DND-41 (cell line): ENCODE measurements at regions not wholly inside any gene's neighbourhood (a gene's known extent, or its start where the extent isn't known, plus 50 kb on each side); places are given as distances from the start of the nearest gene placed in this dataset.

Experiments
- ATAC-seq: fragments of 200-7000 bp; cut with Tn5 transposase; 3 replicates; pipeline ENCODE4 v1.9.1; 2021; ENCODE audit warnings: low read depth; ENCODE audit not compliant: insufficient read depth
- DNase-seq: peaks from one replicate; pipeline ENCODE4 v3.0.0-alpha.2; 2020
- H2AFZ ChIP-seq: 2 replicates; pipeline ENCODE4 v1.6.0; 2012; ENCODE audit warnings: low read depth, low read length
- H3K27ac ChIP-seq: 2 replicates; pipeline ENCODE4 v1.5.1; 2012; ENCODE audit warnings: low read length, inconsistent platforms
- H3K27me3 ChIP-seq: fragments of 200-600 bp; sonication (generic); 2 replicates; pipeline ENCODE4 v1.6.0; 2012; ENCODE audit warnings: low read length, mild to moderate bottlenecking, inconsistent platforms; ENCODE audit not compliant: insufficient read depth, poor library complexity
- H3K36me3 ChIP-seq: 2 replicates; pipeline ENCODE4 v1.5.1; 2012; ENCODE audit warnings: low read length, inconsistent platforms; ENCODE audit not compliant: insufficient read depth
- H3K4me1 ChIP-seq: 2 replicates; pipeline ENCODE4 v1.5.1; 2012; ENCODE audit warnings: mild to moderate bottlenecking, low read length; ENCODE audit not compliant: insufficient read depth
- H3K4me2 ChIP-seq: 2 replicates; pipeline ENCODE4 v1.6.0; 2012; ENCODE audit warnings: mild to moderate bottlenecking, moderate library complexity, low read length, inconsistent platforms; ENCODE audit not compliant: insufficient read depth
- H3K4me3 ChIP-seq, 2 experiments: fragments of 200-600 bp in 1 of 2; shearing (Covaris generic) in 1 of 2; 2 replicates each; pipeline ENCODE4 v1.5.1; 2012 to 2016; ENCODE audit warnings: inconsistent platforms in 2 of 2, low read length in 2 of 2, mild to moderate bottlenecking in 2 of 2, low read depth in 1 of 2, moderate library complexity in 1 of 2
- H3K79me2 ChIP-seq: 2 replicates; pipeline ENCODE4 v1.6.0; 2012; ENCODE audit warnings: low read length, inconsistent platforms; ENCODE audit not compliant: insufficient read depth
- H3K9ac ChIP-seq: 2 replicates; pipeline ENCODE4 v1.6.0; 2012; ENCODE audit warnings: low read depth, mild to moderate bottlenecking, inconsistent platforms, low read length, moderate library complexity
- H3K9me3 ChIP-seq: 2 replicates; pipeline ENCODE4 v1.5.1; 2012; ENCODE audit warnings: low read length, moderate library complexity, mild to moderate bottlenecking, inconsistent platforms; ENCODE audit not compliant: insufficient read depth, severe bottlenecking
- H4K20me1 ChIP-seq: 2 replicates; pipeline ENCODE4 v1.6.0; 2012; ENCODE audit warnings: low read length; ENCODE audit not compliant: insufficient read depth
- EZH2 ChIP-seq: IDR thresholded peaks from 3 replicates; pipeline ENCODE4 v1.6.1; 2012; ENCODE audit warnings: borderline replicate concordance, low read depth, mild to moderate bottlenecking, moderate library complexity, low read length, inconsistent platforms; ENCODE audit not compliant: severe bottlenecking
- TF ChIP-seq, protein P1 (sequence below): IDR thresholded peaks from 2 replicates; pipeline ENCODE4 v1.5.1; 2012; ENCODE audit warnings: borderline replicate concordance, low read length, moderate library complexity, mild to moderate bottlenecking; ENCODE audit not compliant: poor library complexity, severe bottlenecking; ENCODE audit errors: extremely low read depth

DNA sequence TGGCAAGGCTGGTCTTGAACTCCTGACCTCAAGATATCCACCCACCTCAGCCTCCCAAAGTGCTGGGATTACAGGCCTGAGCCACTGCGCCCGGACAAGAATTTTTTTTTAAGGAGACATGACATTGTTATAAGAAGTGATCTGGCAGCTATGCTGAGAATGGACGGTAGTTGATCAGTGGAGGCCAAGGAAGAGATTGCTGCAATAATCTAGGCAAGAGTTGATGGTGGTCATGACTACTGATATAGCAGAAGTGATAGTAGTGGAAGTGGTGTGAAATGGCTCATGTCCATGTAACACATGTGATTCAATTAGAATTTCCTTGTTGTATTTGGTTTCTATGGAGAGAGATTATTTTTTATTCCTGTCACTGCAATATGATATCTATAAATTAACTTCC lies 125.3 kb upstream of the CCN2 start:
- no peak overlapping the region for H3K9ac ChIP-seq
- H3K27ac ChIP-seq = no peak overlapping the region
- H3K4me1 ChIP-seq = no peaks in the 10 kb centered on the region
- H2AFZ ChIP-seq = no peak overlapping the region
- H3K27me3 ChIP-seq = no peaks in the 10 kb centered on the region
- no peak overlapping the region for H3K4me3 ChIP-seq
- H3K79me2 ChIP-seq = no peaks in the 10 kb centered on the region
- no peak for ATAC-seq
- no peaks in the 10 kb centered on the region for H4K20me1 ChIP-seq
- DNase-seq = no peak
- no peak overlapping the region for H3K4me2 ChIP-seq
- no peaks in the 10 kb centered on the region for H3K36me3 ChIP-seq
- H3K9me3 ChIP-seq = no peaks in the 10 kb centered on the region
- no peak for TF ChIP-seq EZH2
- TF ChIP-seq, protein P1, sequence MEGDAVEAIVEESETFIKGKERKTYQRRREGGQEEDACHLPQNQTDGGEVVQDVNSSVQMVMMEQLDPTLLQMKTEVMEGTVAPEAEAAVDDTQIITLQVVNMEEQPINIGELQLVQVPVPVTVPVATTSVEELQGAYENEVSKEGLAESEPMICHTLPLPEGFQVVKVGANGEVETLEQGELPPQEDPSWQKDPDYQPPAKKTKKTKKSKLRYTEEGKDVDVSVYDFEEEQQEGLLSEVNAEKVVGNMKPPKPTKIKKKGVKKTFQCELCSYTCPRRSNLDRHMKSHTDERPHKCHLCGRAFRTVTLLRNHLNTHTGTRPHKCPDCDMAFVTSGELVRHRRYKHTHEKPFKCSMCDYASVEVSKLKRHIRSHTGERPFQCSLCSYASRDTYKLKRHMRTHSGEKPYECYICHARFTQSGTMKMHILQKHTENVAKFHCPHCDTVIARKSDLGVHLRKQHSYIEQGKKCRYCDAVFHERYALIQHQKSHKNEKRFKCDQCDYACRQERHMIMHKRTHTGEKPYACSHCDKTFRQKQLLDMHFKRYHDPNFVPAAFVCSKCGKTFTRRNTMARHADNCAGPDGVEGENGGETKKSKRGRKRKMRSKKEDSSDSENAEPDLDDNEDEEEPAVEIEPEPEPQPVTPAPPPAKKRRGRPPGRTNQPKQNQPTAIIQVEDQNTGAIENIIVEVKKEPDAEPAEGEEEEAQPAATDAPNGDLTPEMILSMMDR = no peak

DNA sequence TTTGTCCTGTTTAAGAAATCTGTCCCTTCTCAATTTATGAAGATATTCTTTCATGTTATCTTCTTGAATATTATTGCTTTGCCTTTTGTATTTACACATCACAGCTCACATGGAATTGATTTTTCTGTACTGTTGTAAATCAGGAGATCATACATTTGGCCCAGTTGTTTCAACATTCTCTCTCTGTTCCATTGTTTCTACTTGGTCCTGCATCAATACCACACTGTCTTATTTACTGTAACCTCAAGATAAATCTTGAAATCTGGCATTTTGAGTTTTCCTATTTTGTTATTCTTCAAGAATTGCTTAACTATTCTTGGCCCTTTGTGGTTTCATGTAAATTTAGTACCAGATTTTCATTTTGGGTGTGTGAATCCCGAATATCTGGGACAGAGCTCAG lies 121.7 kb upstream of the CCN2 start:
- Histone ChIP-seq H3K9me3 (no peaks in the 10 kb centered on the region), H3K4me1 (no peaks in the 10 kb centered on the region), H4K20me1 (no peaks in the 10 kb centered on the region), H3K79me2 (no peaks in the 10 kb centered on the region), H3K4me2 (no peak overlapping the region), H3K4me3 (no peak overlapping the region), H3K36me3 (no peaks in the 10 kb centered on the region), H3K27ac (no peak overlapping the region), H3K27me3 (no peaks in the 10 kb centered on the region), H2AFZ (no peak overlapping the region), H3K9ac (no peak overlapping the region)
- DNase-seq (no peak), ATAC-seq (no peak)
- TF ChIP-seq, protein P1 = no peak
- TF ChIP-seq EZH2 = no peak

- H3K27ac ChIP-seq = no peak overlapping the region
- H3K9ac ChIP-seq = no peak overlapping the region
- H3K27me3 ChIP-seq = no peaks in the 10 kb centered on the region
- ATAC-seq (no peak), DNase-seq (no peak)
- H2AFZ ChIP-seq = no peak overlapping the region
- H3K9me3 ChIP-seq = no peaks in the 10 kb centered on the region
- no peaks in the 10 kb centered on the region for H3K36me3 ChIP-seq
- no peak for TF ChIP-seq EZH2
- TF ChIP-seq, protein P1 = no peak
- no peak overlapping the region for H3K4me2 ChIP-seq
- H3K79me2 ChIP-seq = no peaks in the 10 kb centered on the region
- H4K20me1 ChIP-seq = no peaks in the 10 kb centered on the region
- H3K4me1 ChIP-seq = no peaks in the 10 kb centered on the region
- no peak overlapping the region for H3K4me3 ChIP-seq
These were observed 121.1 kb upstream of the CCN2 start for GRCh38 chr6:132072271-132072670.

- TF ChIP-seq, protein P1 = no peak
- TF ChIP-seq EZH2 = no peak
- no peak overlapping the region for H2AFZ ChIP-seq
- no peak overlapping the region for H3K27ac ChIP-seq
- ATAC-seq (no peak), DNase-seq (no peak)
- no peaks in the 10 kb centered on the region for H3K79me2 ChIP-seq
- H4K20me1 ChIP-seq = no peaks in the 10 kb centered on the region
- no peaks in the 10 kb centered on the region for H3K9me3 ChIP-seq
- no peak overlapping the region for H3K9ac ChIP-seq
- no peak overlapping the region for H3K4me2 ChIP-seq
- no peaks in the 10 kb centered on the region for H3K36me3 ChIP-seq
- H3K27me3 ChIP-seq = no peaks in the 10 kb centered on the region
- H3K4me3 ChIP-seq = no peak overlapping the region
- H3K4me1 ChIP-seq = no peaks in the 10 kb centered on the region
These were observed 119.2 kb upstream of the CCN2 start for GRCh38 chr6:132070356-132070755.
